GM18867 (cell line): ENCODE measurements at regions not wholly inside any gene's neighbourhood (a gene's known extent, or its start where the extent isn't known, plus 50 kb on each side); places are given as distances from the start of the nearest gene placed in this dataset.

ENCODE experiments used
- ATAC-seq: cut with Tn5 transposase; IDR thresholded peaks from one replicate; pipeline ENCODE4 v1.9.1; 2021; ENCODE audit warnings: mild to moderate bottlenecking, moderate library complexity; ENCODE audit not compliant: unreplicated experiment

GRCh38 chr14:100463937-100464336, 123.3 kb downstream of the BEGAIN start:
- ATAC-seq = no peak

GRCh38 chr14:100466111-100466856, 120.9 kb downstream of the BEGAIN start:
- no peak for ATAC-seq

- no peak for ATAC-seq
These were observed 120.0 kb downstream of the BEGAIN start for GRCh38 chr14:100467046-100467750.

GRCh38 chr14:100467939-100468338, 119.3 kb downstream of the BEGAIN start:
- no peak for ATAC-seq

- no peak for ATAC-seq
These were observed 118.7 kb downstream of the BEGAIN start for GRCh38 chr14:100468557-100468956.

- ATAC-seq = no peak
These were observed 117.3 kb downstream of the BEGAIN start for GRCh38 chr14:100469632-100470522.

GRCh38 chr14:100470523-100470897, 116.7 kb downstream of the BEGAIN start:
- no peak for ATAC-seq

GRCh38 chr14:100471441-100472093, 115.7 kb downstream of the BEGAIN start:
- ATAC-seq = no peak

GRCh38 chr14:100472094-100472455, 115.1 kb downstream of the BEGAIN start:
- no peak for ATAC-seq

GRCh38 chr14:100472491-100472890, 114.7 kb downstream of the BEGAIN start:
- no peak for ATAC-seq

- no peak for ATAC-seq
These were observed 114.0 kb downstream of the BEGAIN start for GRCh38 chr14:100473249-100473648.

- ATAC-seq = no peak
These were observed 113.0 kb downstream of the BEGAIN start for GRCh38 chr14:100474196-100474595.

GRCh38 chr14:100475268-100475667, 111.9 kb downstream of the BEGAIN start:
- ATAC-seq = no peak

- ATAC-seq = no peak
These were observed 111.0 kb downstream of the BEGAIN start for GRCh38 chr14:100476012-100476822.

GRCh38 chr14:100484531-100485267, 102.5 kb downstream of the BEGAIN start:
- no peak for ATAC-seq

- peak; percentile 52 for ATAC-seq
These were observed 101.0 kb downstream of the BEGAIN start for GRCh38 chr14:100486025-100486828.
